NB4 (cell line): ENCODE measurements at regions not wholly inside any gene's neighbourhood (a gene's known extent, or its start where the extent isn't known, plus 50 kb on each side); places are given as distances from the start of the nearest gene placed in this dataset.

Experiments
- DNase-seq: peaks from one replicate; pipeline ENCODE4 v3.0.0; 2010; ENCODE audit warnings: low read depth
- H3K4me3 ChIP-seq: one replicate; pipeline ENCODE4 v1.5.1; 2011; ENCODE audit warnings: mild to moderate bottlenecking, low read depth, low read length, moderate library complexity
- MYC ChIP-seq: IDR thresholded peaks from 2 replicates; pipeline ENCODE4 v1.6.1; 2011; ENCODE audit warnings: low read depth, low read length
- POLR2A ChIP-seq: IDR thresholded peaks from 2 replicates; pipeline ENCODE4 v1.6.1; 2011; ENCODE audit warnings: mild to moderate bottlenecking; ENCODE audit not compliant: insufficient read length; ENCODE audit errors: extremely low read depth
- TF ChIP-seq, protein P1 (sequence below): IDR thresholded peaks from 2 replicates; pipeline ENCODE4 v1.6.1; 2011; ENCODE audit warnings: low read depth, low read length
- TF ChIP-seq, protein P2 (sequence below): IDR thresholded peaks from one replicate; pipeline ENCODE4 v1.5.1; 2012; ENCODE audit warnings: low read depth, low read length

- TF ChIP-seq, protein P1, sequence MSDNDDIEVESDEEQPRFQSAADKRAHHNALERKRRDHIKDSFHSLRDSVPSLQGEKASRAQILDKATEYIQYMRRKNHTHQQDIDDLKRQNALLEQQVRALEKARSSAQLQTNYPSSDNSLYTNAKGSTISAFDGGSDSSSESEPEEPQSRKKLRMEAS, result no peak
- TF ChIP-seq MYC (no peak), POLR2A (no peak)
- TF ChIP-seq, protein P2, sequence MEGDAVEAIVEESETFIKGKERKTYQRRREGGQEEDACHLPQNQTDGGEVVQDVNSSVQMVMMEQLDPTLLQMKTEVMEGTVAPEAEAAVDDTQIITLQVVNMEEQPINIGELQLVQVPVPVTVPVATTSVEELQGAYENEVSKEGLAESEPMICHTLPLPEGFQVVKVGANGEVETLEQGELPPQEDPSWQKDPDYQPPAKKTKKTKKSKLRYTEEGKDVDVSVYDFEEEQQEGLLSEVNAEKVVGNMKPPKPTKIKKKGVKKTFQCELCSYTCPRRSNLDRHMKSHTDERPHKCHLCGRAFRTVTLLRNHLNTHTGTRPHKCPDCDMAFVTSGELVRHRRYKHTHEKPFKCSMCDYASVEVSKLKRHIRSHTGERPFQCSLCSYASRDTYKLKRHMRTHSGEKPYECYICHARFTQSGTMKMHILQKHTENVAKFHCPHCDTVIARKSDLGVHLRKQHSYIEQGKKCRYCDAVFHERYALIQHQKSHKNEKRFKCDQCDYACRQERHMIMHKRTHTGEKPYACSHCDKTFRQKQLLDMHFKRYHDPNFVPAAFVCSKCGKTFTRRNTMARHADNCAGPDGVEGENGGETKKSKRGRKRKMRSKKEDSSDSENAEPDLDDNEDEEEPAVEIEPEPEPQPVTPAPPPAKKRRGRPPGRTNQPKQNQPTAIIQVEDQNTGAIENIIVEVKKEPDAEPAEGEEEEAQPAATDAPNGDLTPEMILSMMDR, result no peak
- no peak overlapping the region for H3K4me3 ChIP-seq
- no peak for DNase-seq
These were observed 239.2 kb upstream of the ZMIZ1 start for GRCh38 chr10:78829565-78829964.

DNA sequence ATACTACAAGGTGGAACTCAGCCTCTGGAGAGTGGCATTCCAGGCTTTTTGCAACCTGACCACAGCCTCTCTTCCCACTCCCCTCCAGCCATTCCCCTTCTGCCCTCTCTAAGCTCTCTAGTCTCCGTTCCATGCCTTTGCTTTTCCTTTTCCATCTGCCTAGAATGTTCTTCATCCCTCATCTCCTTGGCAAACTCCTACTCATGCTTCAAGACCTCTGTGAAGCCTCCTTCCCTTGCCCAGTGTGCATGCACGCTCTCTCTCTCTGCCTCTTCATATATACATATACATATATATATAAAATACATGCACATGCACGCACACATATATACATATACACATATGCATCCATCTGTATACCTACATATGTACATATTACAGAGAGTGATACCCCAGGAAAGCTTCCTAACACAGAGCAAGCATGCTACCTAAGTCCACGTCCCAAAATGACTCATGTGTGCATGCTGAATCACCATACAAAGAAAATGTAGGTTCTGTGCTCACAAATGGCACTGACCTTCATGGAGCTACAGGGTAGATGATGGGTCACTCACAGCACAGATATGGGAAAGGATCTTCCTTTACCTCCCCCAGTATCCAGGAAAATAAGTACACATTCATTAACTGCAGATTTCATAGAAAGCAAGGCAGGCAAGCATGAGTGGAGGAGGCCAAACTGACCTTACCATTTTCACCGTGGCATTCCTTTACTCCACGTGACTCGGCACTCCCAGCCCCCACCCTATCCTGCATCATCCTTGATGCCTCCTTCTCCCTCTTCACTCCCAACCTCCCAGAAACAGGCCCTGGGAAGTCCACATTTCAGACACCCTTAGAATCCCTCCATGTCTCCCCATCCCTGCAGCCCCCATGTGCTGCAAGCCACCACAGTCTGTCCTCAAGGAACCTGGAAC, 238.4 kb upstream of the ZMIZ1 start:
- no peak overlapping the region for H3K4me3 ChIP-seq
- TF ChIP-seq, protein P2, result no peak
- TF ChIP-seq MYC, result no peak
- TF ChIP-seq, protein P1, result no peak
- no peak for TF ChIP-seq POLR2A
- no peak for DNase-seq

DNA sequence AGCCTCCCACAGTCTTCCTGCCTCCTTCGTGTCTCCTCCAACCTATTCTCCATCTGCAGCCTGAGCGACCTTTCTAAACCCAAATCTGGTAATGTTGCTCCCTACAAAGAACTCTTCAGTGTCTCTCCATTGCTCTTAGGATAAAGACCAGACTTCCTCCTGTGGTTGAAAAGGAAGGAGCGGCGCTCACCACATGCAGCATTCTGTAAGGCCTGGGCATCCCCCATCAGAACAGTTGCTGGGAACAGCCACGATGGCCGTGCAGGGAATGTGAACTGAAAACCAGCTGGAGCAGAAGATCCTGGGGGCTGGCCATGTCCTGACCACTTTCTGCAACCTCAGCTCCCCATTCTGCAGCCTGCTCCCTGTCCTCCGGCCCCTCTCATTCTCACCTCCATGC, 237.8 kb upstream of the ZMIZ1 start:
- TF ChIP-seq MYC, result no peak
- TF ChIP-seq, protein P1, result no peak
- TF ChIP-seq POLR2A, result no peak
- TF ChIP-seq, protein P2, result no peak
- DNase-seq, result no peak
- H3K4me3 ChIP-seq, result no peak overlapping the region

DNA sequence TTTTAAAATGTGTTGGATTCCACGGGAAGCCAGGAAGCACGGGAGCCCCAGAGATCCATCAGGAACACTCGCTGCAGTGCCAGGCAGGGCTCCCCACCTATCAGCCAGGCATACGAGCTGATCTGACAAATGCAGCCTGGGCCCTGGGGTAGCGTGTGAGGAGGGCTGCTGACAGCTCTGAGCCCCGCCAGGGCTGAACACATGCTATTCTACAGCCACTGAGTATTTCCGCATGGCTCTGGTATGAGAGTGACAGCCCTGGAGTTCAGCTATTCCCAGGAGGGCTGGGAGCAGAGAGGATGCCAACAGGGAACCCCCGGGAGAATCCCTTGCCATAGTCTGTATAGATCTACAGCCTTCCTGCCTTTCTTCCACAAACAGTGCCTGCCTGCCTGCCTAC, 237.3 kb upstream of the ZMIZ1 start:
- no peak for DNase-seq
- TF ChIP-seq, protein P2, result no peak
- TF ChIP-seq MYC, result no peak
- no peak overlapping the region for H3K4me3 ChIP-seq

DNA sequence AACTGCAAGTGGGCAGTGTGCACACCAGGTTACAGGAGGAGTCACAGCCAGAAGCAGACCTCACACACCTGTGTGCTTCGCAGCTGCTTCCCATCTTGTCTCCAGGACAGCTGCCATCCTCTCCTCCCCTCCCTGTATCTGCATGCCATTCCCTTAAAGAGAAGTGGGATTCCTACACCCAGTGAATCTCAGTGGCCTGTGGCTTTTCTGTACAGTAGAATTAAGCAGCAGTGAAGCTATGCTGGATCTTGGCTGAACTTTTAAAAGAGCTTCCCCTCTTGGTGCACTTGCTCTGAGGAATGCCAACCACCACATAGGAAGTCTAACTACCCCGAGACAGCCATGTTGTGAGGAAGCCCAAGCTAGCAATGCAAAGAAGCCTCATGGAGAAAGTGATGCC, 236.5 kb upstream of the ZMIZ1 start:
- DNase-seq, result no peak
- TF ChIP-seq, protein P1, result no peak
- TF ChIP-seq POLR2A (no peak), MYC (no peak)
- TF ChIP-seq, protein P2, result no peak
- no peak overlapping the region for H3K4me3 ChIP-seq
